Panc1 (cell line): ENCODE measurements at regions not wholly inside any gene's neighbourhood (a gene's known extent, or its start where the extent isn't known, plus 50 kb on each side); places are given as distances from the start of the nearest gene placed in this dataset.

Source experiments
- ATAC-seq: fragments of 200-7000 bp; cut with Tn5 transposase; 2 replicates; pipeline ENCODE4 v1.9.1; 2020; ENCODE audit warnings: mild to moderate bottlenecking, moderate library complexity
- BruUV-seq: library from RNA; stranded (reverse); fragments of 400-500 nt; replicated peaks from 2 replicates; lab custom pipeline; 2021; lab: Mats Ljungman, UMichigan
- CTCF ChIA-PET: fragments of 300-600 bp; sonication (Branson Sonifier 250); formaldehyde crosslinking; loops from one replicate; lab custom pipeline; 2022; ENCODE audit warnings: antibody characterized with exemption; lab: Charles Lee
- POLR2A ChIA-PET: fragments of 300-600 bp; sonication (Branson Sonifier 250); formaldehyde crosslinking; loops from one replicate; lab custom pipeline; 2022; ENCODE audit warnings: antibody characterized with exemption; lab: Charles Lee
- DNase-seq: peaks from one replicate; pipeline ENCODE4 v3.0.0-alpha.2; 2010; ENCODE audit warnings: low read depth, low spot score
- H3K27ac ChIP-seq: 2 replicates; pipeline ENCODE4 v1.5.1; 2011; ENCODE audit warnings: mild to moderate bottlenecking, low read length, inconsistent platforms
- H3K27me3 ChIP-seq: fragments of 200-500 bp; sonication (Bioruptor generic); 2 replicates; pipeline ENCODE4 v1.6.0; 2014; ENCODE audit warnings: low read length, inconsistent platforms; ENCODE audit not compliant: control insufficient read depth, insufficient read depth
- H3K36me3 ChIP-seq: fragments of 200-500 bp; sonication (Bioruptor generic); 2 replicates; pipeline ENCODE4 v1.5.1; 2014; ENCODE audit warnings: inconsistent platforms, mild to moderate bottlenecking, low read length, moderate library complexity; ENCODE audit not compliant: control insufficient read depth, insufficient read depth
- H3K4me1 ChIP-seq: 2 replicates; pipeline ENCODE4 v1.5.1; 2011; ENCODE audit warnings: inconsistent platforms, mild to moderate bottlenecking, low read length, moderate library complexity; ENCODE audit not compliant: control insufficient read depth, insufficient read depth
- H3K4me3 ChIP-seq, 2 experiments: 2 replicates each; pipeline ENCODE4 v1.5.1; 2011 to 2012; ENCODE audit warnings: low read depth in 2 of 2, low read length in 2 of 2, mild to moderate bottlenecking in 2 of 2, inconsistent platforms in 1 of 2, moderate library complexity in 1 of 2
- H3K9me3 ChIP-seq: fragments of 200-500 bp; sonication (Bioruptor generic); 2 replicates; pipeline ENCODE4 v1.5.1; 2014; ENCODE audit warnings: low read depth, mild to moderate bottlenecking, inconsistent platforms, low read length, moderate library complexity; ENCODE audit not compliant: control insufficient read depth, insufficient read depth
- CTCF ChIP-seq: fragments of 450-650 bp; IDR thresholded peaks from 2 replicates; pipeline ENCODE4 v1.5.1; 2017; ENCODE audit warnings: mild to moderate bottlenecking
- POLR2AphosphoS5 ChIP-seq: IDR thresholded peaks from 2 replicates; pipeline ENCODE4 v1.6.1; 2012; ENCODE audit warnings: mild to moderate bottlenecking, low read depth, low read length, moderate library complexity
- REST ChIP-seq, 2 experiments: IDR thresholded peaks; 2 replicates each; pipeline ENCODE4 v1.6.1; 2011 to 2012; ENCODE audit warnings: low read depth in 2 of 2, control low read depth in 1 of 2, low read length in 1 of 2, mild to moderate bottlenecking in 1 of 2, moderate library complexity in 1 of 2; ENCODE audit not compliant: insufficient read depth in 1 of 2
- SIN3A ChIP-seq: IDR thresholded peaks from 2 replicates; pipeline ENCODE4 v1.6.1; 2012; ENCODE audit warnings: low read depth, mild to moderate bottlenecking, low read length, moderate library complexity, borderline replicate concordance; ENCODE audit not compliant: insufficient read depth
- TCF7L2 ChIP-seq: IDR thresholded peaks from 2 replicates; pipeline ENCODE4 v1.6.1; 2011; ENCODE audit warnings: mild to moderate bottlenecking, low read depth, low read length, inconsistent platforms
- in situ Hi-C: cut with HindIII; loops from 2 replicates; pipeline ENCODE4 v1.10.0; 2016; ENCODE audit warnings: low sequenced_read_pairs, low pct_unique_long_range_greater_than_20kb
- intact Hi-C: fragments of 100-400 bp; cut with micrococcal nuclease; formaldehyde crosslinking; loops from one replicate; pipeline ENCODE4 v1.10.0; 2022; ENCODE audit not compliant: unreplicated experiment

GRCh38 chr4:132281733-132282132 is 867.4 kb upstream of the PCDH10 start:
- CTCF ChIA-PET, result no interaction called here

GRCh38 chr4:132284910-132285426 is 864.1 kb upstream of the PCDH10 start:
- ATAC-seq (no peak), DNase-seq (no peak)
- ChIA-PET CTCF (no interaction called here), POLR2A (no interaction called here)
- no peaks in the 10 kb centered on the region for H3K27me3 ChIP-seq
- TF ChIP-seq REST (IDR thresholded peaks at IDR 0.05; ENCODE audit: insufficient read depth in 1 of 2, low read depth in 2 of 2, low read length in 1 of 2) (no peak), SIN3A (no peak), TCF7L2 (no peak), POLR2AphosphoS5 (no peak), CTCF (no peak)
- H3K36me3 ChIP-seq, result no peaks in the 10 kb centered on the region
- H3K4me3 ChIP-seq, result no peak overlapping the region
- no peak overlapping the region for H3K27ac ChIP-seq
- intact Hi-C loops, result no loop called here
- in situ Hi-C loops, result no loop called here
- no peaks in the 10 kb centered on the region for H3K9me3 ChIP-seq
- no peaks in the 10 kb centered on the region for H3K4me1 ChIP-seq
- BruUV-seq, result no TSS peak

More at GRCh38 chr4:132281733-132282132, 867.4 kb upstream of the PCDH10 start:
- H3K27me3 ChIP-seq, result no peaks in the 10 kb centered on the region
- ATAC-seq, result no peak
- no peaks in the 10 kb centered on the region for H3K9me3 ChIP-seq
- intact Hi-C loops, result no loop called here
- no peak for TF ChIP-seq POLR2AphosphoS5
- no peak for TF ChIP-seq TCF7L2
- no peak for TF ChIP-seq SIN3A
- TF ChIP-seq CTCF, result no peak
- TF ChIP-seq REST (IDR thresholded peaks at IDR 0.05; ENCODE audit: insufficient read depth in 1 of 2, low read depth in 2 of 2, low read length in 1 of 2), result no peak
- no peak overlapping the region for H3K4me3 ChIP-seq
- in situ Hi-C loops, result no loop called here
- no peaks in the 10 kb centered on the region for H3K36me3 ChIP-seq
- POLR2A ChIA-PET, result no interaction called here
- DNase-seq, result no peak
- no peak overlapping the region for H3K27ac ChIP-seq
- BruUV-seq, result no TSS peak
- no peaks in the 10 kb centered on the region for H3K4me1 ChIP-seq
